ENCODE measurements at regions not wholly inside any gene's neighbourhood (a gene's known extent, or its start where the extent isn't known, plus 50 kb on each side); places are given as distances from the start of the nearest gene placed in this dataset.

DNA sequence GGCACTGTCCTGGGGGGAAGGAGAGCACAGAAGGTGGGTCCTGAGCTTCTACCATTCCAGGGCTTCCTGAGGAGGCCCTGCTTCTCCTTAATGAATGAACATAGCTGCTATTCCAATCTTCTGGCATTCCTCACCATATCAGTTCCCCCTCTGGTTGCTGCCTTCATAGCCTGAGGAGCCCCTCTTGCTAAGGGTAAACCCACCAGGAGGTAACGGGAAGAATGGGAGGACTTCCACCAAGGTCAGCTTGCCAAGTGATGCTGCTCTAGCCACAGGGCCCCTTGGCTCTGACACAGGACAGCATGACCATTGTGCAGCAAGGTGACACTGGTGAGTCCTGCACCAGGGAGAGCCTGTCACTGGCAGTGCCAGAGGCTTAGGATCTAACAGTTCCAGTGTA is 1022.5 kb downstream of the TBC1D22A start:
- TF ChIP-seq, protein P1, sequence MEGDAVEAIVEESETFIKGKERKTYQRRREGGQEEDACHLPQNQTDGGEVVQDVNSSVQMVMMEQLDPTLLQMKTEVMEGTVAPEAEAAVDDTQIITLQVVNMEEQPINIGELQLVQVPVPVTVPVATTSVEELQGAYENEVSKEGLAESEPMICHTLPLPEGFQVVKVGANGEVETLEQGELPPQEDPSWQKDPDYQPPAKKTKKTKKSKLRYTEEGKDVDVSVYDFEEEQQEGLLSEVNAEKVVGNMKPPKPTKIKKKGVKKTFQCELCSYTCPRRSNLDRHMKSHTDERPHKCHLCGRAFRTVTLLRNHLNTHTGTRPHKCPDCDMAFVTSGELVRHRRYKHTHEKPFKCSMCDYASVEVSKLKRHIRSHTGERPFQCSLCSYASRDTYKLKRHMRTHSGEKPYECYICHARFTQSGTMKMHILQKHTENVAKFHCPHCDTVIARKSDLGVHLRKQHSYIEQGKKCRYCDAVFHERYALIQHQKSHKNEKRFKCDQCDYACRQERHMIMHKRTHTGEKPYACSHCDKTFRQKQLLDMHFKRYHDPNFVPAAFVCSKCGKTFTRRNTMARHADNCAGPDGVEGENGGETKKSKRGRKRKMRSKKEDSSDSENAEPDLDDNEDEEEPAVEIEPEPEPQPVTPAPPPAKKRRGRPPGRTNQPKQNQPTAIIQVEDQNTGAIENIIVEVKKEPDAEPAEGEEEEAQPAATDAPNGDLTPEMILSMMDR (IDR thresholded peaks at IDR 0.05): no peak
- TF ChIP-seq EZH2 (IDR thresholded peaks at IDR 0.05; ENCODE audit: borderline replicate concordance, insufficient read depth, low read depth, low read length, poor library complexity, severe bottlenecking): no peak
